GM21825 (cell line): ENCODE measurements at regions not wholly inside any gene's neighbourhood (a gene's known extent, or its start where the extent isn't known, plus 50 kb on each side); places are given as distances from the start of the nearest gene placed in this dataset.

Experiments
- ATAC-seq: cut with Tn5 transposase; IDR thresholded peaks from one replicate; pipeline ENCODE4 v1.9.1; 2021; ENCODE audit warnings: mild to moderate bottlenecking, moderate library complexity; ENCODE audit not compliant: unreplicated experiment

GRCh38 chr5:2027790-2028189, 145.1 kb upstream of the IRX4 start:
- ATAC-seq = no peak

- no peak for ATAC-seq
Measured at GRCh38 chr5:2024986-2025721, 142.4 kb upstream of the IRX4 start.

DNA sequence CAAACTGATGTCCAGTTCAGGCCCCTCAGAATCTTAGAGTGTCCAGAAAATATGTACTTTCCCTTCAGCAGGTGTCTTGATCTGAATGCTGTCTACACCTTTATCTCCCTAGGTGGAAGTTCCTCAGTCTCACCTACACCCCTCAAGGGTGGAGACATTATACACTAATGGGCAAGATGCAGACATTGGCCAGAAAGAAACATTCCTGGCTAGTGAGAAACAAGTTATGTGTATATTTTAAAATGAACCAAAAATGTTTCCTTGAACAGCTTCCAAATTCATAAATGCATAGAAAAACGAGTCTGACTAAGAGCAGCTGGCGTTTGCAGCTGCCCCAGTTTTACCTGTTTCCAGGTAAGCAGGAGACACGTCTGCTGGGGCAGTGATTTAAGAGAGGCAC, 140.5 kb upstream of the IRX4 start:
- no peak for ATAC-seq

GRCh38 chr5:2022436-2022835, 139.7 kb upstream of the IRX4 start:
- no peak for ATAC-seq

GRCh38 chr5:2021484-2022176, 138.9 kb upstream of the IRX4 start:
- no peak for ATAC-seq

GRCh38 chr5:2020730-2021129, 138.0 kb upstream of the IRX4 start:
- ATAC-seq = no peak

DNA sequence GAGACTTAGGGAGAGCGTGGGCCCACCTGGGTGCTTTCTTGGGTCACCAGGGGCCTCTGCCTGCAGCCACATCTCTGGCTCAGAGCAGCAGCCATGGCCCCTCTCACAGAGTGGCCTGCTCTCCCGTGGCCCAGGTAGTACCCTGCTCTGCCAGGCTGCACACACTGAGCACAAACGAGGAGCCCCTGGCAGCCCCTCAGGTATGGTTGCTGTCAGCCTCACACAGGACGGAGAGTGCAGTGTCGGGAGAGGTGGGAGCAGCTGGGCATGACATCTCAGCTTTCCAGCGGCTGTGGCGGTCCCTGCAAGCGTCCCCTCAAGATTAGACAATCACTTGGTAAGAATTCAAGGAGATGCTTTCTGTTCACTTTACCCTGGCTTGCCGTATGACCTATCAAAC, 137.0 kb upstream of the IRX4 start:
- no peak for ATAC-seq

GRCh38 chr5:2018390-2018724, 135.6 kb upstream of the IRX4 start:
- no peak for ATAC-seq

- no peak for ATAC-seq
Measured at GRCh38 chr5:2017540-2018389, 135.0 kb upstream of the IRX4 start.

DNA sequence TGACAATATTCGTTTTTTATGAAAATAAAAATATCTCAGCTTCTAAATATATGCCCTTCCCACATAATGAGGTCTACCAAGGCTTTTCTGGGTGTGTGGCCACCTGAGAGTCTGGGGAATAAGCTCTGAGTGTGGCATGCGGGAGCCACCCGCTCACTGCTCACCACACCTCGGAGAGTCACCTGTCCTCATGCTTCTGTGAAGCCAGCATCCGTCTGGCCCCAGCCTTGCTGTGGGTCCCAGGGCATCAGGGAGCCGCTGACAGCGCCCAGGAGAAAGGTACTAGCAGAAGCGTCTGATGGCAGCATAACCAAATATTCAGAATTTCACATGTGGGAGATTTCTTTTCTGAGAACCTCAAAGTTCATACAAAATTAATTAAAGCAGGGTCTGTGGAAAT, 133.2 kb upstream of the IRX4 start:
- ATAC-seq = no peak

DNA sequence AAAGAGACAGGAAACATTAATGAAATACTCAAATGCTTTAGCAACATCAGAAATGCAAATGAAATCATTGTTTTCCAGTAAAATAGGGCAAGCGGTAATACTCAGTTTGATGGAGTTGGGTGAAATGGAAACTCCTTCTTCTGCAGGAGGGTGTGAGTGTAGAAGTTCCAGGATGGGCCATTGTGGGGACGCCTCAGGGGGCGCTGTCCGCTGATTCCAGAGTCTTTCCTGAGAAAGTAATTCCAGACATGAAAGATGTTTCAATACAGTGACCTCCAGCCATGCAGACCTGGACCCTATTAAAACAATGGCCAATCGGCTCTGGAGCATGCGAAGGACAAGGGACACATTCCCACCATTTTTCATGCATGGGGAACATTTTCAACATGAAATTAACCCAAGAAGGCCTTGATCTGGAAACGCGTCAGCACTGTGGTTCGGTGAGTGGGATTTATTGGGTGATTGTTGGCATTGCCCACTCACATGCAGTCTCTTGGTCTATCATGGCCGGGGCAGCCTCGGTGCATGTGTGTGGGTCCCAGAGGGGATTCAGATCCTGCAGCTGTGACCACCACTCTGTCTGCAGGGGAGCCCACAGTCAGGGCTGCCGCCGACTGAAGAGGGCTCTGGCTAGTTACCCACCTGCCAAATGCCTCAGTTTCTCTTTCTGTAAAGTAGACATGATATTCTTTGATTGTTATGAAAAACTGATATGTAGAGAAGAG, 132.6 kb upstream of the IRX4 start:
- no peak for ATAC-seq

DNA sequence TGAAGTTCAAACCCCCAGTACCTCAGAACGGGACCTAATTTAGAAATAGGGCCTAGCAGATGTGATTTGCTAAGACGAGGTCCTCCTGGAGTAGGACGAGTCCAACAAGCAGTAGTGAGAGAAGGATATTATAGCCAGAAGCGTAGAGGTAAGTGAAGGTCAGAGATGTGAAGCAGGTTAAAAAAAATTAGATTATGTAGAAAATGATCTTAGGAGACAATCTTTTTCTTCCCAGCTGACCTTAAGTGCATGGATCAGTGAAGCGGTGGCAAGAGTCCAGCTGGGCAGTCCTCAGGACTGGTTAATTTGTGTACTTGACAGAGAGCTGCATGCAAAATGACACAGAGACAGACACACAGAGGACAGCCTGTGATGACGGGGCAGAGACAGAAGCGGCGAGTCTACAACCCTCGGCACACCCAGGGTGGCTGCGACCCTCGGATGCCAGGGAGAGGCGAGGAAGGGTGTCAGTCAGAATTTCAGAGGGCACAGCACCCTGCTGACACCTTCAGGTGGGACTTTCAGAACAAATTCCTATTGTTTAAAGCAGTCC, 131.4 kb upstream of the IRX4 start:
- no peak for ATAC-seq

DNA sequence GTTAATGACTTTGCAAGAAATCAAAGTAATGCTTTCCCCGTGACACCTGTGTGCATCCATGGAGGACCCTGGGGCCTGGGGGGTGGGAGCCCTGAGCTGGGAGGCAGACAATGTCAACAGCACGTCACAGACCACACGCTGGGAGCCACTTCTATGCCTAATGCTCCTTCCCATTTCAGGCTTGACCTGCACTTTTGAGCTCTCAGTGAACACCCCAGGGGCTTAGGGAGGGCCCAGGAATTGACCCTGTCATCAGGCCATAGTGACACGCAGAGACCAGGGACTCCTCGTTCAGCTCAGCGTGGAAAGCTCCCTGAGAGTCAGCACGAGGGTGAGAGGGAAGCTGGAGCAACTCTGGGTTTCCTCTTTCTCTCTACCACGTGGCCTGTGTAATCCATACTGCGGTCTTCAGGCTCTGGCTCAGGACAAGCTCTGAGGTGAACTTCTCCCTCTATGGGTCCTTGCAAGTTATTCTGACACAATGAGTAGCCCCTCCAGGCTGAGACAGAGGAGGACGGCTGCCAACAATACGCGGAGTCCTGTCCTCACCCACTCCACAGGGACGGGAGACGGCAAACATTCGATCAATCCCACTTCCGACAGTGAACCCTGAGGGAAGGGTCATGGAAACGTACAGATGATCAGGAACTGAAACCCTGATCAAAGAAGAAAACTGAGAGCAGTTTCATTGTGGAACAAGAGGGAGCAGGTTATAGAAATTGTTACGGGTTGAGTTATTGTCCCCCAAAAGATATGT, 130.8 kb upstream of the IRX4 start:
- no peak for ATAC-seq

- ATAC-seq = no peak
Measured at GRCh38 chr5:2012885-2013284, 130.2 kb upstream of the IRX4 start.

- ATAC-seq = no peak
Measured at GRCh38 chr5:2011481-2012411, 129.0 kb upstream of the IRX4 start.

DNA sequence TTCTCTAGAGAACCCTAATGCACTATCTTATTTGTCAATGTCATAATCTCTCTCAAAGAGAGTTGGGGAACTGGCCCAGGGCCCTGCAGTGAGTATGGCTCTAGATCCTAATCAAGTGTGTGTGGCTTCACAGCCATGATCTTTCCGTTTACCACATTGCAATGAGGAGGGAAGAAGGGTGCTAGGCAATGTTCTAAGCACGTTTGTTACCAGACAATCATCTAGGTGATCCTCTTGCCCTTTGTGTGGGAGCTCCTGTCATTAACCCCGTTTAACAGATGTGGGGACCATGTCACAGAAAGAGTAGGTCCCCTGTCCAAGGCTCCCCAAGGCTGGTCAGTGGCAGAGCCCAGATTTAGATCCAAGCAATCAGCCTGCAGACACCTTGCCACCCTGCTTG, 128.2 kb upstream of the IRX4 start:
- ATAC-seq = no peak

- ATAC-seq = no peak
Measured at GRCh38 chr5:2009986-2010914, 127.5 kb upstream of the IRX4 start.
